Erythroblast (primary cell): ENCODE measurements at regions not wholly inside any gene's neighbourhood (a gene's known extent, or its start where the extent isn't known, plus 50 kb on each side); places are given as distances from the start of the nearest gene placed in this dataset.

ENCODE experiments used
- GATA1 ChIP-seq: IDR thresholded peaks from 2 replicates; pipeline ENCODE4 v1.6.1; 2011; ENCODE audit warnings: low read depth, mild to moderate bottlenecking, control low read depth, low read length, moderate library complexity
- POLR2A ChIP-seq: IDR thresholded peaks from 2 replicates; pipeline ENCODE4 v1.6.1; 2011; ENCODE audit warnings: mild to moderate bottlenecking, low read length

GRCh38 chr18:73153271-73153670 is 285.5 kb upstream of the NETO1 start:
- TF ChIP-seq POLR2A (no peak), GATA1 (no peak)
